ENCODE measurements at regions not wholly inside any gene's neighbourhood (a gene's known extent, or its start where the extent isn't known, plus 50 kb on each side); places are given as distances from the start of the nearest gene placed in this dataset.

DNA sequence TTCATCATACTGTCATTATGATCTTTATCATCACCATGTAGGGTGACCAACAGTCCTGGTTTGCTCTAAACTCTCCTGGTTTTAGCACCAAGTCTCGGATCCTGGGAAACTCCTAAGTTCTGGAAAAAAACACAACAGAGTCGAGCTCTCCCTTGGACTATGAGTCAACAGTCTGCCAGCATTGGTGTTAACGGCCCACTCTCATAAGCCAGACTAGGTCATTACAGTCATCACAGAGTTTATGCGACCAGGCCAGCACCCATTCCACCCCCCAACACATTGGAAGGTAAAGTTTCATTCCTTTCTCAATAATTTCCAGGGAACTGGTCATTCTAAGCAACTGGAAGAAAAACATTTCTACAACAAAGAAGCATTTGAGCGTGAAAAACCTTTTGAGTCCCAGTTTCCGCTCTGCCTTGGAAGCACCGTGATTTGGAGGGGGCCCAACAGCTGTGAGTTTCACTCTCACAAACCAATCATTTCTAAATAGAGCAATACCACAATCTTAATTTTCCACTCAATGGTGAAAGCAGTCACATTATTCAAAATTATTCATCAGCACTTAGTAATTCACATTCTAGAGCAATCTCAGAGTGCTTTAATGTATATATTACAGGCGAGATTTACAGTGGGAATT is 445.0 kb downstream of the CDH26 start:
- no peak for DNase-seq
- Histone ChIP-seq H3K27me3 (no peaks in the 10 kb centered on the region), H3K9me3 (no peaks in the 10 kb centered on the region), H3K4me1 (ENCODE audit: insufficient read depth) (no peaks in the 10 kb centered on the region), H3K36me3 (no peaks in the 10 kb centered on the region), H3K27ac (no peak overlapping the region), H3K4me3 (no peak overlapping the region)
- 73 to 80% (median 79%) methylated on average over 8 of the region's 8 CpGs for WGBS, 3 donors
- intact Hi-C loops (cut with DNase I), result no loop called here
- TF ChIP-seq, protein P1, sequence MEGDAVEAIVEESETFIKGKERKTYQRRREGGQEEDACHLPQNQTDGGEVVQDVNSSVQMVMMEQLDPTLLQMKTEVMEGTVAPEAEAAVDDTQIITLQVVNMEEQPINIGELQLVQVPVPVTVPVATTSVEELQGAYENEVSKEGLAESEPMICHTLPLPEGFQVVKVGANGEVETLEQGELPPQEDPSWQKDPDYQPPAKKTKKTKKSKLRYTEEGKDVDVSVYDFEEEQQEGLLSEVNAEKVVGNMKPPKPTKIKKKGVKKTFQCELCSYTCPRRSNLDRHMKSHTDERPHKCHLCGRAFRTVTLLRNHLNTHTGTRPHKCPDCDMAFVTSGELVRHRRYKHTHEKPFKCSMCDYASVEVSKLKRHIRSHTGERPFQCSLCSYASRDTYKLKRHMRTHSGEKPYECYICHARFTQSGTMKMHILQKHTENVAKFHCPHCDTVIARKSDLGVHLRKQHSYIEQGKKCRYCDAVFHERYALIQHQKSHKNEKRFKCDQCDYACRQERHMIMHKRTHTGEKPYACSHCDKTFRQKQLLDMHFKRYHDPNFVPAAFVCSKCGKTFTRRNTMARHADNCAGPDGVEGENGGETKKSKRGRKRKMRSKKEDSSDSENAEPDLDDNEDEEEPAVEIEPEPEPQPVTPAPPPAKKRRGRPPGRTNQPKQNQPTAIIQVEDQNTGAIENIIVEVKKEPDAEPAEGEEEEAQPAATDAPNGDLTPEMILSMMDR (IDR thresholded peaks at IDR 0.05), result no peak
- no peak for TF ChIP-seq EP300 (IDR thresholded peaks at IDR 0.05)
- no peak for TF ChIP-seq POLR2A (IDR thresholded peaks at IDR 0.05)

DNA sequence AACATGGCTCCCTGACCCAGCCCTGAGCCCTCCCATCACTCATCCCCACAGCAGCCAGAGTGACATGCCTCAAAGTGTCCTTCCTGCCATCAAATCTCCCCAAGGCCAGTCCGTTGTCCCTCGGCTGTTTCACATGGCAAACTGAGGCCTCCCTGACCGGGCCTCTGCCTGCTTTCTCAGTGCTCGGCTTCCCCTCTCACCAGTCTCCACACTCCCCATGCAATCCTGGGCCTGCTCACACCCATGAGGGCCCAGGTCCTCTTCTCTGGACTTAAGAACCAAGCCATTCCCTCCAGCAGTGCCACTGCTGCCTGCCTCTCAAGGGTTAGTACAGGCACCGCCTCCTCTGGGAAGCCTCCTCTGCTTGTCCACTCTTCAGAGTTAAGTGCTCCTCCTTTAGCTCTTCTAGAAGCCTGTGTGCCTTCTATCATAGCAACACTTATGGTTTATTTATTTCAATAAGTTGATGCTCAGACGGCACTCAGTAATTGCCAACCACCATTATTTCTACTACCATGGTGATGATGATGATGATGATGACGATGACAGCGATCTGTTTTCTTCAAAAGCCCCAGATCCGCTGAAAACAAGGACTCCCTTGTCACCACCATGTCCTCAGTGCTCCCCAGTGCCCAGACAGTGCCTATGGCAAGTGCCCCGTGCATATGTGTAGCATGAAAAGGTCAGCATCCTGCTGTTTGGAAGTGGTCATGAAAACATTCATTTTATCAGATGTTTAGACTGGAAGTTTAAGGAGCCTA is 449.0 kb downstream of the CDH26 start:
- DNase-seq, result no peak
- Histone ChIP-seq H3K9me3 (no peaks in the 10 kb centered on the region), H3K4me3 (no peak overlapping the region), H3K4me1 (ENCODE audit: insufficient read depth) (no peaks in the 10 kb centered on the region), H3K27ac (no peak overlapping the region), H3K36me3 (no peaks in the 10 kb centered on the region), H3K27me3 (no peaks in the 10 kb centered on the region)
- 79 to 81% (median 80%) methylated on average over 10 of the region's 10 CpGs for WGBS, 3 donors
- intact Hi-C loops (cut with DNase I), result no loop called here
- TF ChIP-seq, protein P1 (IDR thresholded peaks at IDR 0.05), result no peak
- TF ChIP-seq EP300 (IDR thresholded peaks at IDR 0.05), result no peak
- TF ChIP-seq POLR2A (IDR thresholded peaks at IDR 0.05), result no peak

DNA sequence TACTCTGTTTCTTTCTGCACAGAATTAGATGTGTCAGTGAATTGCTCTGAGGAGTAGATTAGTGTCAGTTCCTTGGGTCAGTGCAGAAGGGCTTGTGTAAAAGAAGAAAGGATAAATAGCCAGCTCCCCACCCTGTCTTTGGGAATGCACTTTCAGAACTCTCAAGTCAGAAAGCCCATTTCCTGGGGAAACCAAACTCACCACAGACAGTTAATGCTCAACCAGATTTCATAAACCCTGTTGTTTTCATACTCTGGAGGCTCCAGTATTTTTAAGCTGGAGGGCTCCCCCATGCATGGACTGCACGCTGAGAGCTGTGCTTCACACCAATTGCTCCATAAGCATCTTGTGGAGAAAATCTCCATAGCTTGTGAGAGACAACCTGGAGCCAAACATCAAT is 449.7 kb downstream of the CDH26 start:
- Histone ChIP-seq H3K4me3 (no peak overlapping the region), H3K27ac (no peak overlapping the region), H3K9me3 (no peaks in the 10 kb centered on the region), H3K27me3 (no peaks in the 10 kb centered on the region), H3K4me1 (ENCODE audit: insufficient read depth) (no peaks in the 10 kb centered on the region), H3K36me3 (no peaks in the 10 kb centered on the region)
- intact Hi-C loops (cut with DNase I), result no loop called here
- no peak for DNase-seq
- WGBS, 3 donors, result 72 to 79% (median 75%) methylated on average over 1 of the region's 1 CpG
- TF ChIP-seq EP300 (IDR thresholded peaks at IDR 0.05) (no peak), POLR2A (IDR thresholded peaks at IDR 0.05) (no peak)
- TF ChIP-seq, protein P1 (IDR thresholded peaks at IDR 0.05), result no peak

DNA sequence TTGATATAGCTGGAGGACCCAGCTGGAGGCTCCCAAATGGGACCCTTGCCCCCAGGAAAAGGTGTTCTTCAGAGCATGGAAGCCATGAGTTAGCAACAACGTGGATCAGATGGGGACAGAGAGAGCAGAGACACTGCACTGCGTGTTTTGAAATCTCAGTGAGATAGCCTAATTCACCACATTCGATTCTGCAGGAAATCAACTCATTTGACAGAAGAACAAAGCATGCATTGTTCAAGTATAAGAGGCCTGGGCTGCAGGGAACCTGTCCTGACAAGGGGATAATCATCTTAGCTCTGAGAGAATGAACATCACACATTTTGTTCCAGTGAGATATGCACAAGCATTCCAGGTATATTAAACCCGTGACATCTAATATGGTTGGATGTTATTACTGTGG is 450.2 kb downstream of the CDH26 start:
- Histone ChIP-seq H3K4me3 (no peak overlapping the region), H3K36me3 (no peaks in the 10 kb centered on the region), H3K4me1 (ENCODE audit: insufficient read depth) (no peaks in the 10 kb centered on the region), H3K9me3 (no peaks in the 10 kb centered on the region), H3K27me3 (no peaks in the 10 kb centered on the region), H3K27ac (no peak overlapping the region)
- TF ChIP-seq, protein P1 (IDR thresholded peaks at IDR 0.05), result no peak
- TF ChIP-seq POLR2A (IDR thresholded peaks at IDR 0.05) (no peak), EP300 (IDR thresholded peaks at IDR 0.05) (no peak)
- intact Hi-C loops (cut with DNase I), result no loop called here
- DNase-seq, result no peak
- WGBS, 3 donors, result 72 to 76% (median 75%) methylated on average over 4 of the region's 4 CpGs
